ENCODE measurements at regions not wholly inside any gene's neighbourhood (a gene's known extent, or its start where the extent isn't known, plus 50 kb on each side); places are given as distances from the start of the nearest gene placed in this dataset.

DNA sequence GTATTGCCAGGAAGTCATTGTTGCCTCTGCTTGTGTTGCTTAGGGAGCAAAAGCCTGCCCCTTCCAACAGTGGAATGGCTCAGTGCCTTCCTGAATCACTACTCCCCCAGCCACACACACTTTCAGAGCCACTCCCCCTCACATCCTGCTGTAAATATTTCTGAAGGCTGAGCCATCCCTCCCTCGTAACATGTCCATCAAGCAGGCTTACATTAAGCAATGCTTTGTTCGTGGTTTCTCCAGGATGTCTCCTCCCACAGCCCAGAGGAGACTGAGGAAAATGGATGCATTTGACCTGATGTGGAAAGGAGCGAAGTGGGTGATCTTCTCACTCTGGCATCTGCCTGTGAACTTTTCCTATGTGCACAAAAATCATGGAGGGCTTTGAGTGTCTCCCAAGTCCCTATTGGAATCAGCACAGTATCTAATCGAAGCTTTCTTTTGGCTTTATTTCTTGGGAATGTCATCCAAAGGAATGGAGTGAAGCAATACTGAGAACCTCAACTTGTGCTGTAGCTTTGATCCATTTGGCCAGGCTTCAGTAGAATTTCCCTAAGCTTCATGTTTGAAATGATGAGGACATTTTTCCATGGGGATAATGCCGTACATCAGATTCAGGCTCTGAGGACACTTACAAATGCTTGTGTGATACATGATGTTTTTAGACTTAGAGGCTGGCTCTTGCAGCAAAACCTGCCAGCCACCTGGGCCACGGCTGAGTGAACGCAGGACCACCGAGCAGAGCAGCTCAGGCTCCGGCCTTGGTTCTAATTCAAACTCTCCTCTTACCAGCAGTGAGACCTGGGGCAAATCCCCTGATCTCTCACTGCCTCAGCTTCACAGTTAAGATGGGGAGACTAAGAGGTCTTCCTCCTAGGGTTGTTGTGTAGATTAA is 389.1 kb downstream of the ENC1 start:
- peak in 1 of 2 experiments; percentile 17 for DNase-seq

DNA sequence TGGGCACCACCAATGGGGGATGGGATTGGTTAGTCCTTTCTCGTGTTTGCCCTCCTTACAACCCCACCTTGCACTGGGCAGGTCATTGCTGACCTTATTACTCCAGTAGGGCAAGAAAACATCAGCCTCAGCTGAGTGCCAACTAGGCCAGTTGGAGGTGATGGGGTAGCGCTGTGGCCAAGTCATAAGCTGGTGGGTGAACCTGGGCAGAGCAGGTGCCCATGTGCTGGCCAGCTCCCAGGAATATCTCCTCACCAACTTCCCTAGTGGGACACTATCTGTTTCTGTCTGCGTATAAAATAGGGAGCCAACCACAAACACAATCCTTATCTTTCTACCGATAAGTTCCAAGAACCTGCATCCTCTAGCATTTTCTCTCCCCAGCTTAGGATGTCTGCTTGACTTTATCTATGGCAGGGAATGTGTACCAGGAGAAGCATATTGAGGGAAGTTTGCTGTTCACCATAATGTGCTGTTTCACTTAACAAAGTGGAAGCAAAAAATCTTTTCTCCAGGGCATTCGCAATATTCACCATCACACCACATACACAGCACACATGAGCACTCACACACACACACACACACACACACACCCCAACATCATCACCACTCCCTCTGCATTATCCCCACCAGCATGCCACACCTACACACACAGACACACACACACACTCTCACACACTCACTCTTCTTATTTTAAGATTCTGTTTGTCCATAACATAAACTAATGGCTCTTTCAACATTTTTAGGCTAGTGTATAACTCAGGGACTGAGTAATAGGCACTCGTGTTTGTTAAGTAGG is 390.0 kb downstream of the ENC1 start:
- DNase-seq, result no peak

DNA sequence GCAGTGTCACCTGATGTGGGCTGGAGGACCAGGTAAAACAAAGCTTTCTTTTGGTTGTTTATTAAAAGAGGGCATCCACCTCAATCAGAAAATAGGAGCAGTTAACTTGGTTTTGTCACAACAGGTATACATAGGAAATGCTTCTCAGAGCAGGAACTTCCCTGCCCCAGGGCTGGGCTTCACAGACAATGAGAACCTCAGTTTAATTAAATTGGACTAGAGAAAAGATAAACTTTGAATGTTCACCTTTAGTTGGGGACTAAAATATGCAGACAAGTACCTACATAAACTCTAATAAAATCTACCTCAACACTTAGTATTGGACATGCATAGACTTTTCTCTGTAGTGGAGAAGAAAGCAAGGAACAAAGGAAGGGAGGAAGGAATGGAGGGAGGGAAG is 392.0 kb downstream of the ENC1 start:
- no peak for DNase-seq

DNA sequence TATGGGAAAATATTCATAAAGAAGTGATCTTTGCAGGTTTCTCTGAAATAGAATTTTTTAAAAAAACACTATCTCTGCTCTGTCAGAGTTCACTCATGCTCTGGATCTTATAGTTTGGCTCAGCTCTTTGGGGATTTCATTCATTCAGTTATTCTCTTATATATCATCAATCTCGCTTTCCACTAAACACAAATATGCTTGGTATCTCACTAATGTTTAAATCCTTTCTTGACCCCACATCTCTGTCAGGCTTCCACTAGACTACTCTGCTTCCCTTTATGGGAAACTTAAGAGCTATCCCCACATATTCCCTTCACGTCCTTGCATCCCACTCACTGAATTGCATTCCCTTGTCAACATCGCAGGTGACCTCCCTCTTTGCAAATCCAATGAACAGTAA is 396.1 kb downstream of the ENC1 start:
- DNase-seq, result no peak

DNA sequence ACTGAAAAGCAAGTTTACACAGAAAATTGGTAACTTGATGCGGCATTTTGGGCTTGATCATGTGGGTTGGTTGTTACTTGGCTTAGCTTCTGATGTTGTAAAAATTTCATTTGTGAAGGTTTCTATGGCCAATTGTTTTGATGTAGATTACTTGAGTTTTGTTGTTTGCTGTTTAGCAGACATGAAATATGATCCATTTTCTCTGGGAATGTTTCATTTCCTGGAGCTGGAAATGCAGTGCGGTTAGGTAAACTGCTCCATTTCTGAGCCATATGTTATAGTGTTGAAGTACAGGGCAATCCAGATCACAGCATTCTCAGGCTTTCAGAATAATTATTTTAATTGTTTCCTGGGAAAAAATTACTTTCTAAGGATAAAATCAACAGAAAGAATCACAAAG is 396.9 kb downstream of the ENC1 start:
- no peak for DNase-seq

DNA sequence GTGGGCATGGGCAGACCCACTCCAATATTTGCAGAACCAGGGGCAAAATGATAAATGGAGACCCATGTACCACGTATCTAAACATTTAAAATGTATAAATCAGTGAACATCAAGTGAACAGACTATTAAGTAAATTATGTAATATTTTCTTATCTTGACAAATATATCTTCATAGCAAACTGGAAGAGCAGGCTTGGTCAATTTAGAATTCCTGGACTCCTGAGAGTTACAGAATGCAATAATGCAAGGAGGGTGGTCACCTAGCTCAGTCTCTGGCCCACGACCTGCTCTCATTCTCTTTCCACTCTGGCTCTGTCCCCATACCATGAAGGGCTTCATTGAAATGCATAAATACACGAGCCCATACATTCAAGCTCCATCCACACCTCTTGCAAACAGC is 398.0 kb downstream of the ENC1 start:
- no peak for DNase-seq

DNA sequence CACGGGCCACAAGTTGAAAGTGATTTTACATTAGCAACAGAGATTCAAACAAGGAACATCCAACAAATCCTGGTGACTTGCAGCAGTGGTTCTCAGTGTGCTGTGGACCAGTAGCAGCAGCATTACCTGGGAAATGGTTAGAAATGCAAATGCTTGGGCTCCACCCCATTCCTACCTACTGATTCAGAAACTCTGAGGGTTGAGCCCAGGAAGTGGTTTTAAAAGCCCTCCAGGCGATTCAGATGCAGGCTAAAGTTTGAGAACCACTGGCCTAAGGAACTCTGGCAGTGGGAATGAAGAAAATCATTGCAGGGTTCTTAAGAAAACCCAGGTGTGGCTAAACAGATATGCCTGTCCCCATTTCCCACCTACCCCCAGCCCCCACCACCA is 398.8 kb downstream of the ENC1 start:
- DNase-seq, result no peak

DNA sequence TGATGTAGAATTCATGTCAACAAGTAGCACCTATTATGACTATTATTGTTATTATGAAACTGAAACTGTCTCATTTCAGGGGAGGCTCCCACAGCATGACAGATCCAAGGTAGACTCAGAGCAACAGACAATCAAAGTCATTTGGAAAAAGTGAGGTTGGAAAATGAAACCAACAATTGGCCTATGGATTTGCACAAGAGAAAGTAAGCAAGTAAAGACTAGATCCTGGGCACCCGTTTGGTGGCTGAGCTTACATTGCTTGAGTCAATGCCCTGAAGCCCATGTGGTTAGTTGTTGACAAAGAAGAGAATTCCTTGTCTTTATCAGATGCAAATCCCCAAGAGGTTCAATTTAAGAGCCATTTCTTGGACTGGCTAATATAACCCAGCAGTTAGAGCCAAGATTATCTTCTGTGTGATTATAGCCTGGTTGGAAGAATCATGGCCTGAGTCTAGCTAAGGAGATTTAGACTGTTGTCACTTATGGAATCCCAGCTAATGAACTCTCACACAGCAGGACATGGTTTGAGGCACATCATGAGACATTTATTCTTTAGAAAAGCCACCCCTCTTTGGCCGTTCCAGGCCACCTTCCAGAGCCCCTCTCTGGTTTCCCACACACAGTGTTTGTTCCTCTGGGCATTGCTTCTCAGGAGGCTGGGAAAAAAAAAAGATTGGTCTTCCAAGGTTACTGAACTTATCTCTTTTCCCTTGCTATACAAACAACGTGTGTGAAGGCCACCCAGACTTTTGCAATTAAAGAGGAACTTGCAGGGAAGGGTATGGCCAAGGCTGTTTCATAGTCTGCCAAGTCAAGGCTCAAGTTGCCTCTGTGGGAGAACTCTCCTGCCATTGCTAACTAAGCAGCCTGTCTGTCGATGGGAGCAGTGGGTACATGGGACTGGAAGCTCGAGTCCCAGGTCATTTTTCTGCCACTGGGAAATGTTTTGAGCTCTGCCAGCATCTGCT is 399.5 kb downstream of the ENC1 start:
- no peak for DNase-seq

DNA sequence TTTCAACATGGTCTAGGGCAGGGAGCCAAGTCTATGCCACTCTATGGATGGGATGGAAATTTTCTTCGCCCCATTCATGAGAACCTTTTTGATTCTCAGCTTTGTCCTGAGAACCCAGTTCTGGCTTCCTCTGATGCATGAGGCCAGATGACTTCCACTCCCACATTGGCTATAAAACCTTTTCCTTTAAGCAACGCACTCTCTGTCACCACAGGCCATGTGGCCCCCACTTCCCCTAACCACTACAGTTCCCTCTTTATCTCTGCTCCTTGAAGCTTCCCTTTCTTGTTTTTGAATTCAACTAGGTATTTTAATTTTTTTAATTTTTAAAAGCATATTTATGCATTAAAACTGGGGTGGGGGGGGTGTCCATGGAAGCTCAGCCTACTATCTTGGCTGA is 401.3 kb downstream of the ENC1 start:
- DNase-seq, result no peak

DNA sequence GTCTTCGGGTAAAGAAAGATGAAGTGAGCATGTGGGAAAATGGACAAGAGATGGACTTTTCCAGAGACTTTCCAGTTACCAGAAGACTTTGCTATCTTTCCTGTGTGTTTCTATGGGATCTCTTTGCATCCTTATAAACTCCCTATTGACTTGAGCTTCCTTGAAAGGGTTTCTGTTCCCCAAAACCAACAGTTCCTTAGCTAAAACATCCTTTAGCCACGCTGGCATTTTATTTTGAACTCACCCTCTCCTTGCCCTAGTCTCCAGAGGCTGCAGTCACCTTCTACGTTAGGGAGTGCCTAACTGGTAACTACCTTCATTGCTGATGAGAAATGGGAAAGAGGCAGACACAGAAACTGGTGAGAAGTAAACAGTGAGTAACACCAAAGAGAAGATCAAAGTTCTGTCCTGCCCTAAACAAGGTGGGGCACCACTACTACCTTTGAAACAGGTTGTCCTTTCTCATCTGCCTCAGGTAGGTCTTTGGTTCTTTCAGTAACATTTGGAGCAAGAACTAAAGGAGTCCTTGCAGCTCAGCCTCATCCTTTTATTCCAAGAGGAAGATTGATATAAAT is 402.9 kb downstream of the ENC1 start:
- DNase-seq, result no peak

DNA sequence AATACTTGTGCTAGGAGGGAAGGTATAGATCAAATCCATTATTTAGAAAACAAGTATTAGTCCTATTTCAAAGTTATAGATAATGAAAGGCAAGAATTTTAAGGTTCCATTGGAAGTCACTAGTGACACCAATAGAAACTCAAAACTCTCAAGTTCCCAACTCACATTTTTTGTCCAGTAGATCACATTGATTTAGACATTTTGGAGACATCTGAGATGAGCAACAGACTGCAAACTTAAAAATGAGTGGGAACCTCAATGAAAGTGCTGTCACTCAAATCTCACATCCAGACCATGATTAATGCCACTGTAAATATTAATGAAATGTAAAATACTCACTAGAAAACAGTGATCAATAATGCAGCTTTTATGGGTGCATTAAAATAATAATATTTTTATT is 405.0 kb downstream of the ENC1 start:
- DNase-seq, result no peak

DNA sequence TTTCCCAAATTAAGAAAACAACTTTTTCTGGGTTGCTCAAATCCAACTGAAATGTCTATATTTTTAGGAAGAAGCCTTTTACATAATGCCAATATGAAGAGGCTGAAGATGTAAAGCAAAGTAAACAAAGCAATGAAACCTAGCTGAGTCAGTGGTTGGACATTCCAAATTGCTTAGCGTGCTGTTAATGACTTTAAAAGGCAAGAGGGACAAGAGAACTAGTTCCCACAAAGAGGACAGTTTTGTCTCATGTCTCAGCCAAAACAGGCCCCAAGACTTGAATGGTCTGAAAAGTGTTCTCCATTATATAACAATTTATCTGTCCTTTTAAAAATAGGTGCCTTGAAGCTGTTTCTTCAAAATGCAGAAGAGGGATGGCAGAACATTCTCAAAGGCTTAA is 407.0 kb downstream of the ENC1 start:
- DNase-seq, result no peak

DNA sequence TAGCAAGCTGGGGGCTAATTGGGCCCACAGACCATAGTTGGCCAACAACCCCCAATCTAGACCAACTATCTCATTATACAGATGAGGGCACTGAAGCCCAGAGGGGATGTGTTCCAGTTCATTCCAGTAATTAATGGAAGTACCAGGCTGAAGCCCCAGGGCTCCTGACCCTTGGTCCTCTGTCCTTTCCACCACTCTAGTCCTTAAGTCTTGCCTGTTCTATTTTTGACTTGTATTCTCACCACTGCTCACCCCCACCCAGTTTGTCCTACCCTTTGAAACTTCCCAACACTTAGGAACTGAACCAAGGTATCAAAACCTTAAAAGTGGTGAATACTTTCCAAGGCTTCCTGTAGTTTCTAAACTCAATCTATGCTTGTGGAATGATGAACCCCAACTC is 407.4 kb downstream of the ENC1 start:
- no peak for DNase-seq

DNA sequence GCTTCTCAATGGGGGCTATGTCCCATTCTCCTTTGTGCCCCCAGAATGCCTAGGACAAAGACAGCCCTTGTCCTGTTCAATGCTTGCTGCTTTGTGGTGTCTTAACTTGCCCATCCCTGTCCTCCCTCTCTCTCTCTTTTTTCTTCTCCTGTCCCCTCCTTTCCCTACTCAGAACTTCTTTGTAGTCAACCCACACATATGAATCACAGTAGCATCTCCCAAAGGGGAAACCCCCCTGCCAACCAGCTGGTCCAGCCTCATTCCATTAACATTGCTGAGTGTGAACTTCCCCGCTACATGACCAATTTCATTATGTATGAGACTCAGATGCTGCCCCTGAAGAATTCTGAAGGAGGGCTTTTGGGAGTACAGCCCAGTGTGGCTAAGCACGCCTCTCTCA is 408.3 kb downstream of the ENC1 start:
- no peak for DNase-seq

DNA sequence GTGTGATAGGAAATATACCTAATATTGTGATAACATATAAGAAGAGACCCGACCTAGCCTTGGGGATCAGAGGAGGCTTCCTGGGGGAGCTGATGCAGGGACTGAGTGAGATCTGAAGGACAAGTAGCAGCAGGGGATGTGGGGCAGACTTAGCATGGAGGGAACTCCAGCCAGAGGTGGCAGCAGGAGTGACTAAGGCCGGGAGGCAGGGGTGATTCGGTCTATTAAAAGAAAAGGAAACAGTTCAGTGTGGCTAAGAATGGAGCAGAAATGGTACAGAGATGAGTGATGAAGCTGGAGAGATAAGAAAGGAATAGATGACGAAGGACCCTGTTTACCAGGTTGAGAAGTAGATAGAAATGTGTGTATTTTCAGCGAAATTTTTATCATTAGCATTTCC is 408.8 kb downstream of the ENC1 start:
- no peak for DNase-seq

DNA sequence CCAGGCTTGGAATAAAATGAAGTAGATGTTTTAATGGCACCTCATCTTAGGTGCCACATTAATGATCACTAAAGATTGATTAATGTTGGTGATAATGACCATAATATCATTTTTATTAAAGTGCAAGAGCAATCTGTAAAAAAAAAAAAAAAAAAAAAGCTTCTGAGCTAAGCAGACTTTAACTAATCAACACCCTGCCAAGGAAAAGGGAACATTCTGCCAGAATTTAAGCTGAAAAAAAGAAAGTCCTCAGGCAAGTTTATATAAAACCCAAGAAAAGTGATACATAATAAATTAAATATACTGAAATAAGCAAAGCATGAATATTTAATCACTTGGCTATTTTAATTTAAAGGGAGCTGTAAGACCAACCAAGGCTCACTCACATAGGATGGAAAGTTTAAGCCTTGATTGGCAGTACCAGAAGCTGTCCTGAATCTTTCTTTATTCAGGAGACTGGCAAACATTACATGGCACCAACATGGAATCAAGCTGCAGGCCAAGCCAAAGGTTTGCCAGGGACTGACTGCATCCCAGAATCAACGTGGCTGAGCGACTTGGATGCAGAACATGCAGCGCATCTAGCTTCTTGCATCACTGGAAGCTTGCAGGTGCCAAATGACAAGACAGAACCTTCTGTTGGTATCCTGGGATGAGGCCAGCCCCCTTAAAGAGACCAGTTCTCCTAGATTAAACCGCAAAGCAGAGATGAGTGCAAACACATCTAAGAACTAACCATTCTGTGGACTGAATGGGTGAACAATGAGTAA is 413.6 kb downstream of the ENC1 start:
- no peak for DNase-seq

DNA sequence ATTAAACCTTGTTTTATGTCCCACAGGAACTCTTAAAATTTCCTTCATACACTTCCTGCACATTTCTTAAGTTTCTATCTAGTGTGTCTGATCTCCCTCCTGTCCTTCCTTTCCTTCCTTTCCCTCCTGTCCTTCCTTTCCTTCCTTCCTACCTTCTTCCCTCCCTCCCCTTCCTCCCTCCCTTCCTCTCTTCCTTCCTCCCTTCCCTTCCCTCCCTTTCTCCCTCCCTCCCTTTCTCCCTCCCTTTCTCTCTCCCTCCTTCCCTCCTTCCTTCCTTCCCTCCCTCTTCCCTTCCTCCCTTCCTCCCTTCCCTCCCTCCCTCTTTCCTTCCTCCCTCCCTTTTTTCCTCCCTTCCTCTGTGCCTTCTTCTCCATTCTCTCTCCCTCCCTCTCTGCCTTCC is 414.9 kb downstream of the ENC1 start:
- no peak for DNase-seq

DNA sequence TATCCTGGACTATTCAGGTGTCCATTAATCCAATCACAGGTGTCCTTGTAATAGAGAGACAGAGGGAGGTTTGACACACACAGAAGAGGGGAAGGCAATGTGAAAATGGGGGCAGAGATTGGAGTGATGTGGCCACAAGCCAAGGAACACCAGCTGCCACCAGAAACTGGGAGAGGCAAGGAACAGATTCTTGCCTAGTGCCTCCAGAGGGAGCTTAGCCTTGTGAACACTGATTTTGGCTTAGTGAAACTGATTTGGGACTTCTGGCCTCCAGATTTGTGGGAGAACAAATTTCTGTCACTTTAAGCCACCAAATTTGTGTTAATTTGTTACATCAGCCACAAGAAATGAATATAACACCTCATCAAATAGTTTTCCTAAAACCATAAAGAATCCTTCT is 416.2 kb downstream of the ENC1 start:
- DNase-seq, result peak in 1 of 2 experiments; percentile 8

DNA sequence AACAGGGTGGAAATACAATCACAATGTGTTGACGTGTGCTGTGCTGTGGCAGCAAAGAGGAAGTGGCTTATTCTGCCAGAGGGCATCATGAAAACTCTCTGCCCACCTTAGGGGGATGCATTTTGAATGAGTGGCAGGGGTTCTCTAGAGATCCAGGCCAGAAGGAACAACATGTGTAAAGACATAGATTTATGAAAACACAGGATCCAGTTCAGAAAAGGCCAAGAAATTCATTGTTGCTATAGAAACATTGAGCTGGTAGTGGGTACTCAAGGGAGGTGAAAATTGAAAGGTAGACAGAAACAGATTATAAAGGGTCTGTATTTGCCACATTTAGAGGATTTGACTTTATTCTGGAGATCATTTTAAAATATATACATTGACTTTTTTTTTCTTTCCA is 417.7 kb downstream of the ENC1 start:
- no peak for DNase-seq

DNA sequence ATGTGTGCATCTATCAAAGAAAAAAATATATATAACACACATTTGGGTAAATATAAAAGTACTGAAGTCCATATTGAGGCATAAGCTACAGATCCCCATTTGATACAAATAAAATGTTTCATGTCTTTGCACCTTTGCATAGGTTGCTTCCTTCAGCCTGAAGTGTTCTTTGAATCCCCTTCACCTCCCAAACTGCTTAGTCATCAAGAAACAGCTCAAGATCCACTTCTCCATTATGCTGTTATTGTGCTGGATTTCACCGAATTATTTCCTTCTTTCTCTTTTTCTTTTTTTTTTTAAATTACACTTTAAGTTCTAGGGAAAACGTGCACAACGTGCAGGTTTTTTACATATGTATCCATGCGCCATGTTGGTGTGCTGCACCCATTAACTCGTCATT is 419.1 kb downstream of the ENC1 start:
- DNase-seq, result no peak

DNA sequence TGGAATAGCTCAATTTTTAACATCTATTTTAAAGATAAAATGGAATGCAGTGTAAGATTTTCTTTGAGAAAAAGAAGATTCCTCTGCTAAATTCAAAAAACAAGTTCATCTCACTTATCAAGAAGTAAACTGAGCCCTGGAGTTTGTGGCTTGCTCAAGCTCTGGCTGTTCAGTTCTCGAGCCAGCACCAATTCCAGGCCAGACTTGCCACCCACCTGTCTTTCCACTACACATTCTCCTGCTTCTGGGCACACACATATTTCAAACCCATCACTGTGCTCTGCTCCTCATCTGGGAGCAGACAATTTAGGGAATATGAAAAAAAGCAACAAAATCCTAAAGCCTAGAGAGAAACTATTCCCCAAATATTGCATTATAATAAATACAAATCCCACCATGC is 424.5 kb downstream of the ENC1 start:
- no peak for DNase-seq

DNA sequence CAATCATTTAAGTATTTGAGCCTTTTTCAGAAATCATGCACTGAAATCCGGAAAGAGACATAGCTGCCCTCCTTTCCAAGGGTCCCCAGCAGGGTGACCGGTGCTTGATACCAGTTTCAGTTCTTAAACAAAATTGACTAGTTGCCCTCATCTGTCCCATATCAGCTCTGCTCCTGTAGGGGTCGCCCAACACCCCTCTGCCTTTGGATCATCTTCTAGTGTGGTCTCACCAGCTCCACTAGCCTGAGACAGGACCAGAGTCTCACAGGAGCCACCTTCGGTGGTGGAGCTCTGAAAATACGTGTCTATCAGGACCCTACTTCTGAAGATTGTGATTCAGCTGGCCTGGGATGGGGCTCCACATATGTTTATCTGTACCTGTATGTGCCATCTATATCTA is 428.2 kb downstream of the ENC1 start:
- no peak for DNase-seq
